ENCODE measurements at regions not wholly inside any gene's neighbourhood (a gene's known extent, or its start where the extent isn't known, plus 50 kb on each side); places are given as distances from the start of the nearest gene placed in this dataset.

GRCh38 chr17:70343114-70343513 lies 173.8 kb downstream of the KCNJ2 start:
- Histone ChIP-seq H3K27ac (ENCODE audit: low read depth in 1 of 2, low read length in 2 of 2) (no peak overlapping the region), H3K27me3 (ENCODE audit: control insufficient read depth in 1 of 2, insufficient read depth in 2 of 2, low read length in 1 of 2) (no peaks in the 10 kb centered on the region), H3K36me3 (ENCODE audit: control insufficient read depth in 1 of 2, insufficient read depth in 2 of 2, low read length in 1 of 2) (no peaks in the 10 kb centered on the region), H3K4me3 (ENCODE audit: low read length in 2 of 2) (no peak overlapping the region), H3K9me3 (ENCODE audit: control insufficient read depth, low read length) (peaks cover 2% of the 10 kb centered on the region), H3K4me1 (ENCODE audit: control insufficient read depth in 1 of 2, insufficient read depth in 2 of 2, low read length in 2 of 2) (no peaks in the 10 kb centered on the region)
- WGBS, 2 donors, result 86 to 90% methylated on average over 5 of the region's 5 CpGs
- intact Hi-C loops (cut with DNase I), result no loop called here
- ATAC-seq (ENCODE audit: low FRiP score) (no peak), DNase-seq (no peak)

DNA sequence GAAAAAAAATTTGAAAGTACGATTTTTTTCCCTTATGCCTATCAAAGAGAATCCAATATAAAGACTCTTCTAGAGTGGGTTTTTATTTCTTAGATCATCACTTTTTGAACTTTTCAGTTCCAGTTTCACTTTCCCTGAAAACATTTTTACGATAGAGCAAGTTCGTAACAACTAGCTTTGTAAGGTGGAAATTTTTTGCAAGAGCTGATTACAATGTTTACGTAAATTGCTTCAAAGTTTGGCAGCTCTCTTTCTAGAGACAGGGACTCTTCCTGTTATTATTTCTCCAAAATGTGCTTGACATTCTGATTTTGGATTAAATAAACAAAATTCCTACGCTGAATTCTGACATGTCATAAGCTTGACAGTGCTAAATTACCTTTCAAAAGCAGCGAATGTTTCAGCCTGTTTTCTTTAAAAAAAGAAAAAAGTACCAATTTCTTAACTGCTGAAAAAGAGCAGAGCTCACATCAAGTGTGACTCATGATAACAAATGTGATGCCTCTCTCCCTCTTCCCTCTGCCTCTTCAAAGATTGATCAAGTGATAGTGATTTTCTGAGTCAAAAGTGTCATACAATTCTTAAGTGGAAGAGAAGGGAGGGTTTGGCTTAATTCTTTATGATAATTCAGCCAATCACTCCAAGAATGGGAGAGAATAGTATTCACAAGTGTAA lies 175.2 kb downstream of the KCNJ2 start:
- peaks cover 2% of the 10 kb centered on the region for H3K9me3 ChIP-seq (ENCODE audit: control insufficient read depth, low read length)
- no peak overlapping the region for H3K27ac ChIP-seq (ENCODE audit: low read depth in 1 of 2, low read length in 2 of 2)
- peak overlapping the region; percentile 31 to 72 for H3K4me3 ChIP-seq (ENCODE audit: low read length in 2 of 2)
- ATAC-seq (ENCODE audit: low FRiP score) (no peak), DNase-seq (no peak)
- no peaks in the 10 kb centered on the region for H3K4me1 ChIP-seq (ENCODE audit: control insufficient read depth in 1 of 2, insufficient read depth in 2 of 2, low read length in 2 of 2)
- H3K27me3 ChIP-seq (ENCODE audit: control insufficient read depth in 1 of 2, insufficient read depth in 2 of 2, low read length in 1 of 2), result no peaks in the 10 kb centered on the region
- intact Hi-C loops (cut with DNase I), result no loop called here
- WGBS, 2 donors, result 4 to 5% methylated on average over 6 of the region's 6 CpGs
- no peaks in the 10 kb centered on the region for H3K36me3 ChIP-seq (ENCODE audit: control insufficient read depth in 1 of 2, insufficient read depth in 2 of 2, low read length in 1 of 2)

DNA sequence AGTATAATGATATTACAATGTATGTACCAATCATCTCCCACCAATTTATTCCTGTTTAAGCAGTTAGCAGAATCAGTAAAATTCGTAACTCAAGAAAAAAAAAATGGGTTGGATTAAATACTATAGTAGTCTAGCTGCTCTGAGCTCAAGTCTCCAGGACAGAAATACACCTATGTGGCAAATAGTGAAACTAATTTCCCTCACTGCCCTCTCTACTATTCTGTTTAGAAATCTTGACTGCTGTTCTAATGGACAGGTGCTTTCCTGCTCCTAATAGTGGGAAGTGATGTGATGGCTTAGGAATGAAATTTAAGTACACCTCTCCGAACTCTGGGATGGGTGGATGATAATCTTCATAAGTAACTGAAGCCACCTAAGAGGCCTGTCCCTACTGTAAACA lies 175.7 kb downstream of the KCNJ2 start:
- no peaks in the 10 kb centered on the region for H3K27me3 ChIP-seq (ENCODE audit: control insufficient read depth in 1 of 2, insufficient read depth in 2 of 2, low read length in 1 of 2)
- no peak for DNase-seq
- H3K27ac ChIP-seq (ENCODE audit: low read depth in 1 of 2, low read length in 2 of 2), result no peak overlapping the region
- H3K4me1 ChIP-seq (ENCODE audit: control insufficient read depth in 1 of 2, insufficient read depth in 2 of 2, low read length in 2 of 2), result no peaks in the 10 kb centered on the region
- no peak for ATAC-seq (ENCODE audit: low FRiP score)
- 63 to 66% methylated on average over 2 of the region's 2 CpGs for WGBS, 2 donors
- peaks cover 2% of the 10 kb centered on the region for H3K9me3 ChIP-seq (ENCODE audit: control insufficient read depth, low read length)
- intact Hi-C loops (cut with DNase I), result no loop called here
- H3K4me3 ChIP-seq (ENCODE audit: low read length in 2 of 2), result no peak overlapping the region
- no peaks in the 10 kb centered on the region for H3K36me3 ChIP-seq (ENCODE audit: control insufficient read depth in 1 of 2, insufficient read depth in 2 of 2, low read length in 1 of 2)

- Histone ChIP-seq H3K4me3 (ENCODE audit: low read length in 2 of 2) (no peak overlapping the region), H3K36me3 (ENCODE audit: control insufficient read depth in 1 of 2, insufficient read depth in 2 of 2, low read length in 1 of 2) (no peaks in the 10 kb centered on the region), H3K27me3 (ENCODE audit: control insufficient read depth in 1 of 2, insufficient read depth in 2 of 2, low read length in 1 of 2) (no peaks in the 10 kb centered on the region), H3K9me3 (ENCODE audit: control insufficient read depth, low read length) (no peaks in the 10 kb centered on the region), H3K4me1 (ENCODE audit: control insufficient read depth in 1 of 2, insufficient read depth in 2 of 2, low read length in 2 of 2) (no peaks in the 10 kb centered on the region), H3K27ac (ENCODE audit: low read depth in 1 of 2, low read length in 2 of 2) (no peak overlapping the region)
- DNase-seq (no peak), ATAC-seq (ENCODE audit: low FRiP score) (no peak)
- 90% methylated on average over 3 of the region's 3 CpGs for WGBS, 2 donors
- intact Hi-C loops (cut with DNase I), result no loop called here
Measured at GRCh38 chr17:70352834-70353233, 183.5 kb downstream of the KCNJ2 start.

DNA sequence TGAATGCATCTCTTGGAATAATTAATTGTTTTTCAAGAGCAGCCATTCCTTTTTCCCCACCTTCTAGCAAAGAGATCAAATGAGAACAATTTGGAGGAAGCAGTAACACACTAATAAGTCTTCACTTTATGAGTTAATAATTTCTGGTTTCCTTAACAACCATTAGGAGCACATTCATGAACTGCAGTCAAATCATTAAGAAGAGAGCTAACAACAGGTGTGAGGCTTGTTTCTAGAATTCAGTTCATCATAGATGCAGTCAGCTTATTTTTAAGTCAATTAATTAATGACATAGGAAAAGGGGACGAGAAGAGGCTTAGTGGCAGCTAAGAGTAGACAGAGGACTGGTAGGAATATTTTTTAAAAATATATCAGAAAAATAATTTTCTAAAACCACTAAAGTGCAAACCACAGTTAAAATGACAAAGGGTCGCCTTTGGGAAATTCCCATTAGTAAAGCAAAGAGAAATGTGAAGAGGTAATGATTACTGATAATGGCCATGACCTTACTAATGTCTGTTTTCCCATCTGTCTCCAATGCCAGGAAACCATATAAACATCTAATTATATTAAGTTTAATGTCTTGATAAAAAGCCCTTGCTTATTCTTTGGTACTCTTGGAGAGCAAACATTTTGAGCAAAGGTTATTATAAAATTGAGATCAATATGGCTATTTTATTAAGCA lies 184.2 kb downstream of the KCNJ2 start:
- DNase-seq (no peak), ATAC-seq (ENCODE audit: low FRiP score) (no peak)
- 71 to 75% methylated on average over 2 of the region's 2 CpGs for WGBS, 2 donors
- H3K27me3 ChIP-seq (ENCODE audit: control insufficient read depth in 1 of 2, insufficient read depth in 2 of 2, low read length in 1 of 2), result no peaks in the 10 kb centered on the region
- H3K27ac ChIP-seq (ENCODE audit: low read depth in 1 of 2, low read length in 2 of 2), result no peak overlapping the region
- no peaks in the 10 kb centered on the region for H3K9me3 ChIP-seq (ENCODE audit: control insufficient read depth, low read length)
- no peaks in the 10 kb centered on the region for H3K4me1 ChIP-seq (ENCODE audit: control insufficient read depth in 1 of 2, insufficient read depth in 2 of 2, low read length in 2 of 2)
- H3K36me3 ChIP-seq (ENCODE audit: control insufficient read depth in 1 of 2, insufficient read depth in 2 of 2, low read length in 1 of 2), result no peaks in the 10 kb centered on the region
- H3K4me3 ChIP-seq (ENCODE audit: low read length in 2 of 2), result no peak overlapping the region
- intact Hi-C loops (cut with DNase I), result no loop called here

DNA sequence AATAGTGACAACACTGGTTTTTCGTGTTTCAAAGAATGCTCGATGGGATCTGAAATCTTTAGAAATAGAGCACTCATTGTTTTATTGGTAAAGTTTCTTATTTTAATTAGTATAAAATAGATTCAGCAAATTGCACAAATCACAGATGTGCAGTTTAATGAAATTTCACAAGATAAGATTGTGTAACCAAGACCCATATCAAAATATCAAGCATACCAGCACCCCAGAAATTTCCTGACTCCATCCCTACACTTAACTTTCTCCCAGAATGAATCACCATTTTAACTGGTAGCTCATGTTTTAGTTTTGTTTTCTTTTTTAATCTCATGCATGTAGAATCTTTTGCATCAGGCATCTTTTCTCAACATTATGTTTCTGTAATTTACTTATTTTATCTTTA lies 185.9 kb downstream of the KCNJ2 start:
- Histone ChIP-seq H3K27ac (ENCODE audit: low read depth in 1 of 2, low read length in 2 of 2) (no peak overlapping the region), H3K27me3 (ENCODE audit: control insufficient read depth in 1 of 2, insufficient read depth in 2 of 2, low read length in 1 of 2) (no peaks in the 10 kb centered on the region), H3K4me1 (ENCODE audit: control insufficient read depth in 1 of 2, insufficient read depth in 2 of 2, low read length in 2 of 2) (no peaks in the 10 kb centered on the region), H3K4me3 (ENCODE audit: low read length in 2 of 2) (no peak overlapping the region), H3K36me3 (ENCODE audit: control insufficient read depth in 1 of 2, insufficient read depth in 2 of 2, low read length in 1 of 2) (no peaks in the 10 kb centered on the region), H3K9me3 (ENCODE audit: control insufficient read depth, low read length) (no peaks in the 10 kb centered on the region)
- no peak for DNase-seq
- intact Hi-C loops (cut with DNase I), result no loop called here
- WGBS, 2 donors, result 77 to 85% methylated on average over 2 of the region's 2 CpGs
- ATAC-seq (ENCODE audit: low FRiP score), result no peak

GRCh38 chr17:70357190-70357589 lies 187.9 kb downstream of the KCNJ2 start:
- H3K27ac ChIP-seq (ENCODE audit: low read depth in 1 of 2, low read length in 2 of 2), result no peak overlapping the region
- H3K4me1 ChIP-seq (ENCODE audit: control insufficient read depth in 1 of 2, insufficient read depth in 2 of 2, low read length in 2 of 2), result no peaks in the 10 kb centered on the region
- no peak for DNase-seq
- H3K4me3 ChIP-seq (ENCODE audit: low read length in 2 of 2), result no peak overlapping the region
- no peaks in the 10 kb centered on the region for H3K36me3 ChIP-seq (ENCODE audit: control insufficient read depth in 1 of 2, insufficient read depth in 2 of 2, low read length in 1 of 2)
- no peaks in the 10 kb centered on the region for H3K9me3 ChIP-seq (ENCODE audit: control insufficient read depth, low read length)
- intact Hi-C loops (cut with DNase I), result no loop called here
- ATAC-seq (ENCODE audit: low FRiP score), result no peak
- WGBS, 2 donors, result 88 to 92% methylated on average over 5 of the region's 5 CpGs
- no peaks in the 10 kb centered on the region for H3K27me3 ChIP-seq (ENCODE audit: control insufficient read depth in 1 of 2, insufficient read depth in 2 of 2, low read length in 1 of 2)

- no peaks in the 10 kb centered on the region for H3K27me3 ChIP-seq (ENCODE audit: control insufficient read depth in 1 of 2, insufficient read depth in 2 of 2, low read length in 1 of 2)
- intact Hi-C loops (cut with DNase I), result no loop called here
- DNase-seq, result no peak
- no peaks in the 10 kb centered on the region for H3K36me3 ChIP-seq (ENCODE audit: control insufficient read depth in 1 of 2, insufficient read depth in 2 of 2, low read length in 1 of 2)
- H3K4me1 ChIP-seq (ENCODE audit: control insufficient read depth in 1 of 2, insufficient read depth in 2 of 2, low read length in 2 of 2), result no peaks in the 10 kb centered on the region
- H3K4me3 ChIP-seq (ENCODE audit: low read length in 2 of 2), result no peak overlapping the region
- H3K9me3 ChIP-seq (ENCODE audit: control insufficient read depth, low read length), result peaks cover 1% of the 10 kb centered on the region
- ATAC-seq (ENCODE audit: low FRiP score), result no peak
- 8 to 12% methylated on average over 2 of the region's 2 CpGs for WGBS, 2 donors
- no peak overlapping the region for H3K27ac ChIP-seq (ENCODE audit: low read depth in 1 of 2, low read length in 2 of 2)
Measured at GRCh38 chr17:70365091-70365583, 195.8 kb downstream of the KCNJ2 start.

DNA sequence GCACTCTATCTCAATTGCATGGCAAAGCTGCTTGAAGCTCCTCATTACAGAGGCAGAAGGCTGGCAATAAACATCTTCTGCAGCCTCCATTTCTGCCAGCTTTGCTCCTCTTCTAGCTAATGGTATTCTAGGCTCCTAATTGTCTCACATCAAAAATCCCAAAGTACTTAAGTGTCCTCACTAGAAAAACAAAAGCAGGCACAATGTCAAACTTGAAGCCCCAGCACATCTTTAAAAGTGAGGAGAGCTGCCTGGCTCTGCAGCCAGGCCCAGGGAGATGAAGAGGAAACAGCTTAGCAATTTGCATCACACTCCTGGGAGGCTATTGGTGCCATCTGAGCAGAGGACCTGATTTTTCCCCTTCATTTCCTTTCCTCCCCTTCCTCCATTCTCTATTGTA lies 197.1 kb downstream of the KCNJ2 start:
- no peaks in the 10 kb centered on the region for H3K4me1 ChIP-seq (ENCODE audit: control insufficient read depth in 1 of 2, insufficient read depth in 2 of 2, low read length in 2 of 2)
- no peaks in the 10 kb centered on the region for H3K36me3 ChIP-seq (ENCODE audit: control insufficient read depth in 1 of 2, insufficient read depth in 2 of 2, low read length in 1 of 2)
- no peak for DNase-seq
- H3K9me3 ChIP-seq (ENCODE audit: control insufficient read depth, low read length), result peaks cover 1% of the 10 kb centered on the region
- no peak for ATAC-seq (ENCODE audit: low FRiP score)
- intact Hi-C loops (cut with DNase I), result no loop called here
- H3K4me3 ChIP-seq (ENCODE audit: low read length in 2 of 2), result no peak overlapping the region
- H3K27me3 ChIP-seq (ENCODE audit: control insufficient read depth in 1 of 2, insufficient read depth in 2 of 2, low read length in 1 of 2), result no peaks in the 10 kb centered on the region
- no peak overlapping the region for H3K27ac ChIP-seq (ENCODE audit: low read depth in 1 of 2, low read length in 2 of 2)
